AG09319 (cell line): ENCODE measurements at regions not wholly inside any gene's neighbourhood (a gene's known extent, or its start where the extent isn't known, plus 50 kb on each side); places are given as distances from the start of the nearest gene placed in this dataset.

Source experiments
- DNase-seq: peaks from one replicate; pipeline ENCODE4 v3.0.0-alpha.2; 2010; ENCODE audit warnings: low read depth; ENCODE audit errors: extremely low read depth
- CTCF ChIP-seq: IDR thresholded peaks from 2 replicates; pipeline ENCODE4 v1.5.1; 2011; ENCODE audit warnings: low read depth, mild to moderate bottlenecking, inconsistent platforms, low read length, moderate library complexity

- no peak for TF ChIP-seq CTCF
- DNase-seq = no peak
Observed at GRCh38 chr17:33667052-33667509, 374.0 kb upstream of the ASIC2 start.

- DNase-seq = no peak
- TF ChIP-seq CTCF = no peak
Observed at GRCh38 chr17:33667671-33668070, 374.6 kb upstream of the ASIC2 start.

GRCh38 chr17:33668516-33668915, 375.4 kb upstream of the ASIC2 start:
- DNase-seq = no peak
- no peak for TF ChIP-seq CTCF

- TF ChIP-seq CTCF = no peak
- no peak for DNase-seq
Observed at GRCh38 chr17:33671491-33671890, 378.4 kb upstream of the ASIC2 start.

GRCh38 chr17:33674685-33675084, 381.6 kb upstream of the ASIC2 start:
- TF ChIP-seq CTCF = peak; percentile 77
- peak; percentile 2 for DNase-seq

- TF ChIP-seq CTCF = no peak
Observed at GRCh38 chr17:33676444-33676843, 383.3 kb upstream of the ASIC2 start.

GRCh38 chr17:33679595-33679994, 386.5 kb upstream of the ASIC2 start:
- no peak for TF ChIP-seq CTCF
- no peak for DNase-seq

More at GRCh38 chr17:33676444-33676843, 383.3 kb upstream of the ASIC2 start:
- DNase-seq = no peak
